HG03025 (cell line): ENCODE measurements at regions not wholly inside any gene's neighbourhood (a gene's known extent, or its start where the extent isn't known, plus 50 kb on each side); places are given as distances from the start of the nearest gene placed in this dataset.
A peak's percentile ranks its signal among the peaks of the same experiment; 100 is the strongest.
"Not testable (repeated sequence)": the region's sequence is repeated elsewhere in the genome, so short reads cannot be mapped to it uniquely, and the experiment has no call there.

Experiments
- ATAC-seq: cut with Tn5 transposase; IDR thresholded peaks from one replicate; pipeline ENCODE4 v1.9.1; 2021; ENCODE audit warnings: mild to moderate bottlenecking, moderate library complexity; ENCODE audit not compliant: unreplicated experiment, low FRiP score

DNA sequence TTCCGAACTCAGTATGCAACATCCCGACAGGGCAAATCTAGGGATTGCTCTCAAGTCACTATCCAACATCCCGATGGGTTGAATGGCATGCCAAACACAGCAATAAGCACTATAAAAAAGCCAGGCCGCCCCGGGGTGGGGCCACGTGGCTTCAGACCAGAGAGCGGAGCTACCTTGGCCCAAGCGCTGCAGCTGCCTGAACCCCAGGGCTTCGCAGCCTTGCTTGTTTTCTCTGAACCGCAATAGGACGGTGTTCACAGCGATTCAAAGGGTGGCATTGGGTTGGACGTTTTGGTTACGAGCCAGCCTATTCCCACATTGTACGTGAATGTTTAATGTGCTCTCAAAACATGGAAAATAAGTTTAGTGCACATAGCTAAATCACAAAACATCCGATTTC is 161.0 kb downstream of the SYT15 start:
- not testable (repeated sequence) for ATAC-seq

DNA sequence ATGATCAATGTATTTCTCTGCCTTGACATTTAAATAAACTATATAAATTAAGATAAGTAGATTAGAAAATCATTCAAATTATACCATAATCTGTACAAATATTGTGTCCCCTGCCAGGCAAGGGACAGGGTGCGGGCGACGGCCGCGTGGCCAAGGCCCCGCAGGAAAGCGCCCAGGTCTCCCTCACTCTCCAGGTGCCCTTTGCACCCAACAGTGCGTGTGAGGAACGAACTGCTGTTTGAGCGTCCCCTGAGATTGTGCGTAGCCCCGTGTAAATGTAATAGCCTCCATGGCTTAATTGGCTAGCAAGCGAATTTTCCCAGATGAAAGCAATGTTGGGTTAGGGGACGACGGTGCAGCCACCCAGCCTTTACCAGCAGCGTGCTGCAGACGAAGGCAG is 161.4 kb downstream of the SYT15 start:
- ATAC-seq: not testable (repeated sequence)

DNA sequence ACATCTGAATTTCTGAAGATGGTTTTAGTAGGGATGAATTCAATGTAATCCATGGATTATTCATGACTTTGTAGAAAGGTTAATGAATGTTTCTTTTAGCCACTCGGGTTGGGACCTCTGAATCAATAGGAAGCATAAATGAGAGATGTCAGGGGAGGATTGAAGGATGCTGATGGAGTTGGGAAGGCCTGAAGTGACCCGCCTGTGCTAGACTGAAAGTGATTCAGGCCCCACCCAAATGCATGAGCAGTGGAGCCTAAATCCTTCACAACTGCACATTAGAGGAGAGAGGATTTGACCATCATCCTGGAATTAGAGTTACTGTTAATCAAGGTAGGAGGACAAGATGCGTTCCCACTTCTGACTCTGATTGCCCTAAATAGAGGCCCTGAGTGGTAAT is 162.2 kb upstream of the PTPN20 start:
- not testable (repeated sequence) for ATAC-seq

DNA sequence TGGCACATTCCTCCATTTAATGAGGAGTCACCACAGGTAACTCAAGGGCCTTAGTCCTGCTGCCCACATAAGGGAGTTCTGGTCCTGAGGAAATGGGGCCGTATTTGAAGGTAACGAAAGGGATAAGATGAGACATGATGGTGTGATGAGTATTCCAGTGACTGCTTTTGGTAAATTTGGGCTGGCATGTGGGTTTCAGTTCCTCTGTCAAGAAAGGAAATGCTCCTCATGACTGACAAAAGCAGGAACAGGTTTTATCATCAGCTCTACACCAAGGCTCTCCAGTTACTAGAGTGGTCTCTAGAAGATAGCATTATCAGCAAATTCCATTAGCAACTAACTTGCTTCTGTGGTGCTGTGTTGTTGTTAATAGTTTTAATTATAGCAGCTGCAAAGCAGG is 161.8 kb upstream of the PTPN20 start:
- ATAC-seq: not testable (repeated sequence)

DNA sequence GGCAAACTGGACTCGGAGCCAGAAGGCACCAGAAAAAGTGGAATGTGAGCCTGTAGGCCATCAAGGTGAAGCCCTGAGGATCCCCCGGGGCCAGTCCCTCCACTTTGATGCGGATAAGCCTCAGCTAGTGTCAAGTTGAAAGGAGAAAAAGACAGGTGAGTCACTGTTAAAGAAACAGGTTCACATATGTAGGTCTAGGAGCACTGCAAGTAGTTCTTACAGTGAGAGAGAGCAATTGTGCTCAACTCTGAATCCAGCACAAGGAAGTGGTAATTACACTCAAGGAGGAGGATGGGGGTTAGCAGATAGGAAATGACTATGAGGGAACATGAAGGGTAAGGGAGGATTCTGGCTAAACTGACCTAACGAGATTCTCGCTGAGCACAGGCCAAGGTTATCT is 157.5 kb upstream of the PTPN20 start:
- ATAC-seq: not testable (repeated sequence)

DNA sequence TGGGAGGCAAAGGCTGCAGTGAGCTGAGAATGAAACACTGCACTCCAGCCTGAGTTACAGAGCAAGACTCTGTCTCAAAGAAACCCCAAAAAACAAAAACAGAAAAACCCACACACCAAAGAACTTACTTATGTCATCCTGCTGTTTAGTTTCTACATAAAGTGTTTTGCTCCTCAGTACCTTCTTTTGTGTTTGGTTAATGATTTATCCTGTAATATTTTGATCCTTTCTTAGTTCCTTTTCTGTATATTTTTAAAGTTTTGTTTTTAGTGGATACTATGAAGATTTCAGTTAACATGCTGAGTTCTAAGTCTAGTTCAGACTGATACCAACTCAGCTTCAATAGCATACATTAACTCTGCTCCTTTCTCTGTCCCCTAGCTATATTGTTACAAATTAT is 149.8 kb upstream of the PTPN20 start:
- not testable (repeated sequence) for ATAC-seq

DNA sequence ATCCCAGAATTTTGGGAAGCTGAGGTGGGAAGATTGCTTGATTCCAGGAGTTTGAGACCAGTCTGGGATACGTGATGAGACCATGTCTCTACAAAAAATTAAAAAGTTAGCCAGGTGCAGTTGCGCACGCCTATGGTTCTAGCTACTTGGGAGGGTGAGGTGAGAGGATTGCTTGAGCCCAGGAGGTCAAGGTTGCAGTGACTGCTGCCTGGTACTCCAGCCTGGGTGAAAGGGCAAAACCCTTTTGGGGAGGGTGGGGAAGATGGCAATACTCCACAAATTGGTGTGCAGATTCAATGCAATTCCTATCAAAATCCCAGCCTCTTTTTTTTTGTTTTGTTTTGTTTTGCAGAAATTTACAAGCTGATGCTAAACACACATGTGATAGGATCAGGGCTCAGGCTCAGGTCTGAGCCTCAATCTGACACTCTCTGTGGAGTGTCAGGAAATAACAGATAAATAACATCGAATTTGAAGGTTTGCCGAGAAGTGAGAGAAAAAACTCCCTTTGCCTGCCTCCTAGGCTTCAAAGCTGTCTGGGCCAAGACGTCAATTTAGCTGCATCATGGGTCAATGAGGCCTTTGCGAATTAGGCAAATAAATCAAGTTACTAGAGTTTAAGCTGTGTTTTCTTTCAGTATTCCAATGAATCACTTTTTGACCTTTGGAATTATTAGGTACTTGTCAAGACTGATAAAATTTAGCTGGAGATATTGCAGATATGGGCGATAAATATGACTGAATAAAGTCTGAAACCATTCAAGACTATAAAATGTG is 142.5 kb upstream of the PTPN20 start:
- not testable (repeated sequence) for ATAC-seq

DNA sequence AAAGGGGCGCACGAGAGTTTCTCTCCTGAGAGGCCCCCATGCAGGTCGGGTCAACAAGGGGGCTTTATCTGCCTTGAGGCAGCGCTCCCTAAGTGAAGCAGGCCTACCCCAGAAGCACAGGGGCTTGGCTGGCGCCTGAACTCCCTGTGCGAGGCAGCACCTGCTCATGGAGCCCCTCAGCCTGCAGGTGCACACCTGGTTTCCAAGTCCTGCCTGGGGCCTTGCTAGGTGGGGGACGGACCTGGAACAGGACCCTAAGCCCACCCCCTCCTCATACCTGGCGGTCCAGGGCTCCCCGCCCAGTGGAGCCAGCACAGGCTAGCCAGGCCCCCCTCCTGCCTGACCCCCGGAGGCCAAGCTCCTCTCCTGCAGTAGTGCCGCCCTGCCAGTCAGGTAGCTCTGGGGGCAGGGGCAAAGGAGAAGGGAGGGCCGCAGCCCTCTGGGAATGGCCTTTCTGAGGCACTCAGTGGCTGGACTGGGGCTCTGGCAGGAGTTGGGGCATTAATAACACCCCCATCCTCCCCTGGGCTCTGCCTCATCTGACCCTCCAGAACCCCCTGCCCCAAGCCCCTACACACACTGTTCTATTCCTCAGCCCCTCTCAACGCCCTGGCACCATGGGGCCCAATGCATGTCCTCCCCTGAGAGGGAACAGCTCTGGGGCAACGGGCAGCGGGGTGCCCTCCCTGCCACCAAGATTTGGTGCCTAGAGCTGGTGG is 137.9 kb upstream of the PTPN20 start:
- ATAC-seq: not testable (repeated sequence)

DNA sequence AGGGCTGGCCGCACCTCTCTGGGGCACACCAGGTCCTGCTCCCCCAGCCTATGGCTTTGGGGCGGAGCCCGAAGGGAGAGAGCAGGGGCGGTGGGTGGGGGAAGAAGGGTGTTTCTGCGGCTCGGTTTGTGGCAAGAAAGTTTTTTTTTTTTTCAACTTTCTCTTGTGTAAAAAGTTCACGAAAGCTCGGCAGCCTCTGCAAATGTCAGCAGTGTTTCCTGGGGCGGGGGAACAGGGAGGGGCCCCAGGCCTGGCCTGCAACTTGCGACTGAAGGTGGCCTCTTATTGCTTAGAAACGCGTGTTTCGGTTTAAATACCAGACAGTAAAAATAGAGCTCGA is 137.4 kb upstream of the PTPN20 start:
- ATAC-seq: not testable (repeated sequence)

DNA sequence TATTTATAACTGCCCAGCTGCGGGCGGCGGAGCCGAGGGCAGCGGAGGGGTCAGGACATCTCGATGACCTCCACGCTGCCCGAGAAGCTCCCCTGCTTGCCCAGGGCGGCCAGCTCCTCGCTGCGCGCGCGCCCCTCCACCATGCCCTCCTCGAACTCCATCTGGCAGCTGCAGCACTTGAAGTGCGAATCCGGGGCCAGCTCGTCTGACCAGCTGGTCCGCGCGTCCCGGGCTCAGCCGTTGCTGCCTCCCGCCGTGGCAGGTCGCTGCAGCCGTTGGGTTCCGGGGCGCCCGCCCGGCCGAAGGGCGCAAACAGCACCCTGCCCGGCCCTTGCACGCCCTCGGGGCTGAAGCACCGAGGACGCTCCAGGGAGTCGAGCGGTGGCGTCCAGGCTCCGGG is 136.9 kb upstream of the PTPN20 start:
- not testable (repeated sequence) for ATAC-seq

DNA sequence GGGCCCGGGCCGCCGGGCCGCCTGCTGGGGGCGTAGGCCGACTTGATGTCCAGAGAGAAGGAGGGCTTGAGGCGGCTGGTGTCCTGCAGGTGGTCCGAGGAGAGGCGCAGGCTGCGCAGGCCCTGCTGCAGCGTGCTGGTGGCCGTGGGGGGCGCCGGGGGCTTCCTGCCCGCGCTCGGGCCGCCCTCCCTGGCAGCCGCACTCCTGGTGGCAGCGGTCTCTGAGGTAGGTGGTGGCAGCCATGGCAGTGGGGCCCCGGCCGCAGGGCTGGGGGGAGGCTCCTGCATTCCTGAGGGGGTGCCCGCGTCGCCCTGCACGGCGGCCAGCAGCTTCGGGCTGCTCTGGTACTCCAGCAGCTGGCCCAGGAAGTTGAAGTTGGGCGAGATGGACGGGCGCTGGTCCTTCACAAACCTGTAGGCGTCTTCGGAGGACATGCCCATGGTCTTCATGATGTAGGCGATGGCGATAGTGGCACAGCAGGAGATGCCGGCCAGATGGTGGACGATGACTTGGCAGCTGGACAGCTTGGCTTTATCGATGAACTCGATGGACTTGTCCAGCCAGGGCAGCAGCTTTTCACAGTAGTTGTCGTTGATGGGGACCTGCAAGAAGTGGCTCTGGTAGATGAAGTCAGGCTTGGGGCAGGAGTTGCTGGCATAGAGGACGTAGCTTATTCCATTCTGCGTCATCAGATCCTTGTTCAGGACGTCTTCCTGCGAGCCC is 136.1 kb upstream of the PTPN20 start:
- not testable (repeated sequence) for ATAC-seq

DNA sequence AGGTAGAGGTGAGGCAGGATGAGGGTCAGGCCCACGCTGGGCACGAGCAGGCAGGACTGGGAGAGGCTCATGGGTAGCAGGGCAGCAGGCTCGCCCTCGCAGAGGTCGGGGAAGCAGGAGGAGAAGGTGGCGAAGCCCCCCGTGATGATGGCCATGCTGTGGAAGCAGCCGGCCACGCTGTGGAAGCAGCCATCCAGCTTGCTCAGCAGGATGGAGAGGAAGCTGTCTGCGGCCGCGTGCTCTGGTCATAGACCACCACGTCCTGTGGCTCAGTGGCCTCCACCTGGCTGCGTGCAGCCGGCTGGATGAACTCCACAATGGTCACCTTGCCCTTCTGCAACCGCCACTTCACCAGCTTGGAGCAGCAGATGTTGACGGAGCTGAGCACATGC is 135.6 kb upstream of the PTPN20 start:
- ATAC-seq: not testable (repeated sequence)

DNA sequence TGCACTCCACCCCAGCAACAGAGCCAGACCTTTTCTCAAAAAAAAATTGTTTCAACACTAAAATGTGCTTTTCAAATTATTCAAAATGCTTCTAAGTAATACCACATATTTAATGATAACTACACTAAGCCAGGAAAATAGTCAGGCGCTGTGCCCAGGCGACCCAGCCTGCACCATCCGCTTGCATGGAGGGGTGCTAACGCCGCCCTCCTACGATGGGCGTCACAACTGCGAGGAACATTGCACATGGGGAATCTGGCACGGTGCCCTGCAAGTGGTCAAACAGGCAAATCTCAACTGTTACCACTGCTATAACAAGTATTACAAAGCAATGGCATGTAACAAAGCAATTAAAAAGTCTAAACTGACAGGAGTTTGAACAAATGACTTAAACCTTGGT is 131.7 kb upstream of the PTPN20 start:
- not testable (repeated sequence) for ATAC-seq

DNA sequence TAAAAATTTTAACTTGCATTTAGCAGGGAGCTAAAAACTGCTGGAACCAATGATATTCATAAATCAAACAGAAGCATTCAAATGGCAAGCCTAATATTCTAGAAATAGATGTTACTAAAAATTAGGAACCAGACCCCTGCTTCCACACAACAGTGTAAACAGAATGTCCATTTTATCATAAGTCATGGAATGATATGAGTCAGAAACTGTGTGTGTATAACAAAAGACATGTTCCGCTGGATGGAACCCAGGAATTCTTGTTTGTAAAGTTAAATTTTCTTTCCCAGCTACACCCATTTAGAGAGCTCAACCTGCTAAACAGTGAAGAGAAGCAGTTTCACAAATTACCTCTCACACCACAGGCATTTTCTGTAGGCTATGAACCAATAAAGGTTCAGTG is 131.1 kb upstream of the PTPN20 start:
- ATAC-seq: not testable (repeated sequence)

DNA sequence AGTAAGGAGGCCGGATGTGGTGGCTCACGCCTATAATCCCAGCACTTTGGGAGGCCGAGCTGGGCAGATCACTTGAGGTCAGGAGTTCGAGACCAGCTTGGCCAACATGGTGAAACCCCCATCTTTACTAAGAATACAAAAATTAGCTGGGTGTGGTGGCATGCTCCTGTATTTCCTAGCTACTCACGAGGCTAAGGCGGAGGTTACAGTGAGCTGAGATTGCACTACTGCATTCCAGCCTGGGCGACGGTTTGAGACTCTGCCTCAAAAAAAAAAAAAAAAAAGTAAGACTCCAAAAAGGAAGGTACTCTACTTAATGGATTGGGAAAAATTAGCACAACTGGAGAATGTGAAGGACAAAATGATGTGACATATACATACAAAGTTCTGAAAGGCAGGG is 130.2 kb upstream of the PTPN20 start:
- ATAC-seq: not testable (repeated sequence)

DNA sequence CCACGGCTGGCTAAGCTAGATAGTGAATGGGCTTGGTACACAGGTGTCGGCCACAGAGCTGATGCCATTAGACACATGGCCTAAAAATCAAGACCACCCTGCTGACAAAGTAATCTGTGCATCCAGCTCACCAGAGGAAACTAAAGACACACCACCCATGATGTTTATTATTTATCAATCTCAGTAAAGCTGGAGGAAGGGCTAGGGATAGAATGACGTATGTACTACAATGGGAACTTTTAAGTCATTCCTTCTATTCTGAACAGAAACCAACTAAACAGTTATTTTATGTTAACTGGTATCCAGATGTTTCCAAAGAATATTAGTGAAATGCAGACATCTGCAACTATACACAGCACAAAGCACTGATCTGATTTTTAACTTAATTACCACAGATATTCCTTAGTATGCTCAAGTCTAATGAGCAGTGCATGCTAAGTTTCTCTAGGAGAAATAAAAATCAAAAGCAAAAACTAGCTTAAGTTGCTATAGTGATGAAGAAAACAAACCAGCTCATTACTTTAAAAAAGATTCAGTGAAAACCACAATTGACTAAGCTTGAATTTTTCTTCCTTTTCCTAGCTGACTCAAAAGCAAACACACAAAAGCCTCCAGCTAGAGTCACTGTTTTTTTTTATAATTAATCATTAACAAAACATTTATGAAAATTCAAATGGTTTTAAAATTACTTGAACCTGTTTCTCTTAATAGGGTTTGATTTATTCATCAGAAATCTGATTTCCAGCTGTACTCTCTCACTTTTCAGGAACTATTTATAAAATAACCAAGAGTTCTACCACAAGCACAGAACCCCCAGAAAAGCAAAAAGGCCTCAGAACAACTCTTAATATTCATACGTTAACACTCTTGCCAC is 129.0 kb upstream of the PTPN20 start:
- not testable (repeated sequence) for ATAC-seq

DNA sequence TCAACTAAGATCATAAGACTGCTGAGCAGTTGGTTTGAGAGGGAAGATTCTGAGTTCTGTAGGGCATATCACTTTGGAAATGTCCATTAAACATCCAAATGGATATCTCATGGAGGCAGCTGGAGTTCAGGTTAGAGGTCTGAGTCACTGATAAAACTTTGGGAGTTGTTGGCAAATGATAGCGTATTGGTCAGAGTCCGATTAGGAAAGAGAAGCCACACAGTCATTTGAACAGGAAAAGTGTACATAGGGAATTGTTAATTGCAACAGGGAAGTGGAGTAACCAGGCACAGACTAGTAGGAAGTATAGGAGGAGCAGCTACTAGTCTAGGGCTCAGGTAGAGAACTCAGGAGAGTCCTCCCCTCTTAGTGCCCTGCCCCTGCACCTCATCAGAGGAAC is 126.6 kb upstream of the PTPN20 start:
- not testable (repeated sequence) for ATAC-seq

DNA sequence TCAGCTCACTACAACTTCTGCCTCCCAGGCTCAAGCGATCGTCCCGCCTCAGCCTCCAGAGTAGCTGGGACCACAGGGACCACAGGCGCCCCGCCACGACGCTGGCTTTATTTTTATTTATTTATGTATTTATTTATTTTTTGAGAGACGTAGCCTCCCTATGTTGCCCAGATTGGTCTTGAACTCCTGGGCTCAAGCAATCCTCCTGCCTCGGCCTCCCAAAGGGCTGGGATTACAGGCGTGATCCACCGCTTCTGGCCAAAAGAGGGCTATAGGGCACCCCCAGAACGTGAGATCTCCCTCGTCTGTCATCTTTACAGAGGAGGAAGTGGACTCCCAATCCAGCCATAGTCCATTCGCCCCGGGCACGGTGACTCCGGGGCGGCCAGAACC is 125.1 kb upstream of the PTPN20 start:
- not testable (repeated sequence) for ATAC-seq

DNA sequence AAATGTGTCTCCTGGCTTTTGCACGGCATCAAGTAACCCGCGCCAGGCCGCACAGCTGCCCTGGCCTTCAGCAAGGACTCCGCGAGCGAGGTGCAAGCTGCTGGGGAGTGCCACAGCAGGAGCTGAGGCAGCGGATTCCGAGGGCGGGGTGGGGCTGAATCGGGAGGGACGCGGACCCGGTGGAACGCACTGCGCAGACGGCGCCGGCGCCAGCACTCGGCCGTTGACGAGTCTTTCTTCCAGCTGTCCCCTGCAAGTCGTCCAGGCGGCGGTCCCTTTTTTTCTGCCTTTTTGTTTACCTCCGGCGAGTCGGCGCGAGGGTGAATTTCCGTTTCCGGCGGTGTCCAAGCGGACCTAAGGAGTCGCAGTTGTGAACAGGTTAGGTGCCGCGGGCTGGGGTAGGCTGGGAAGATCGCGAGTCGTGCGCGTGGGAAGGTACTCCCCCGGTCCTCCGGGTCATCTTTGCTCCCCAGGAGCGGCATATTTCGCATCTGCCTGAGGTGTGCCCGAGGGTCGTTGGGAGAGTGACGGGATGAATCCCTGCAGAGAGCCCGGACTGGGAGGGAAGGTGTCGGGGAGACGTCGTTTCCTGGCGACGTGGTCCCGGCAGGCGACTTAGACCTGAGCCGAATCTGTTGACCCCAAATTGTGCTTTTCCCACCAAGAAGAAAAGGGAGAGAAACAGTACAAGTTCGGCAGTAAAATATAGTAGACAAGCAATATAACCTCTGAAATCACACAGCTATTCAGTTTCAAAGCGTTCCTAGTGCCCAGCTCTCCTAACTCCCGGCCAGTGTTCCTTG is 124.5 kb upstream of the PTPN20 start:
- ATAC-seq: peak; percentile 87

DNA sequence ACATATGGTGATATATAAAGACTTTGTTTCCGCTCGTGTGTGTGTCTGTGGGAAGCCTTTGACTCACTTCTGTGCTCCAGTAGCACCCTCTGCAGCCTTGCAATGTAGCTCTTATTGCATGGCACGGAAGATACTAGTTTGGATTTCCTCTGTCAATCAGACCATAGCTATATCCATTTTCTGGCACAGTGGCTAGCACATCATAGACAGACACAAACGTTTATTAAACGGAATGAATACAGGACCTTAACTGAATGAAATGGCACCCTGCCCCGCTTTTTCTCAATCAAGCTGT is 124.0 kb upstream of the PTPN20 start:
- no peak for ATAC-seq
